Hepatocyte (in vitro differentiated cells): ENCODE measurements at regions not wholly inside any gene's neighbourhood (a gene's known extent, or its start where the extent isn't known, plus 50 kb on each side); places are given as distances from the start of the nearest gene placed in this dataset.
"Not testable (repeated sequence)": the region's sequence is repeated elsewhere in the genome, so short reads cannot be mapped to it uniquely, and the experiment has no call there.

Experiments used
- DNase-seq: peaks from one replicate; pipeline ENCODE4 v3.0.0-alpha.2; 2016; ENCODE audit warnings: low spot score
- H2AFZ ChIP-seq: fragments of 200-600 bp; sonication (generic); 2 replicates; pipeline ENCODE4 v1.6.0; 2016; ENCODE audit warnings: antibody characterized with exemption, mild to moderate bottlenecking
- H3K27ac ChIP-seq: fragments of 200-600 bp; sonication (generic); 2 replicates; pipeline ENCODE4 v1.5.1; 2016; ENCODE audit warnings: mild to moderate bottlenecking
- H3K27me3 ChIP-seq: fragments of 200-600 bp; sonication (generic); 2 replicates; pipeline ENCODE4 v1.6.1; 2016
- H3K36me3 ChIP-seq: fragments of 200-600 bp; sonication (generic); replicated peaks from 2 replicates; pipeline ENCODE4 v1.5.1; 2016; ENCODE audit warnings: low read depth; ENCODE audit not compliant: insufficient read depth
- H3K4me1 ChIP-seq: fragments of 200-600 bp; sonication (generic); 2 replicates; pipeline ENCODE4 v1.5.1; 2016; ENCODE audit warnings: mild to moderate bottlenecking, moderate library complexity; ENCODE audit not compliant: insufficient read depth
- H3K4me2 ChIP-seq: fragments of 200-600 bp; sonication (generic); 2 replicates; pipeline ENCODE4 v1.6.0; 2016
- H3K4me3 ChIP-seq: fragments of 200-600 bp; sonication (generic); 2 replicates; pipeline ENCODE4 v1.5.1; 2016; ENCODE audit warnings: mild to moderate bottlenecking
- H3K79me2 ChIP-seq: fragments of 200-600 bp; sonication (generic); 2 replicates; pipeline ENCODE4 v1.6.0; 2017; ENCODE audit warnings: mild to moderate bottlenecking
- H3K9me2 ChIP-seq: fragments of 200-600 bp; sonication (generic); replicated peaks from 2 replicates; pipeline ENCODE4 v1.6.0; 2017; ENCODE audit warnings: mild to moderate bottlenecking; ENCODE audit not compliant: insufficient read depth
- H3K9me3 ChIP-seq: fragments of 200-600 bp; sonication (generic); 2 replicates; pipeline ENCODE4 v1.5.1; 2016; ENCODE audit warnings: low read depth, mild to moderate bottlenecking
- H4K20me1 ChIP-seq: fragments of 200-600 bp; sonication (generic); 2 replicates; pipeline ENCODE4 v1.6.0; 2016; ENCODE audit warnings: mild to moderate bottlenecking; ENCODE audit not compliant: insufficient read depth, poor library complexity, severe bottlenecking
- EZH2 ChIP-seq: fragments of 200-600 bp; sonication (generic); IDR thresholded peaks from 2 replicates; pipeline ENCODE4 v1.6.1; 2016; ENCODE audit warnings: antibody characterized with exemption, mild to moderate bottlenecking, borderline replicate concordance
- EZH2phosphoT487 ChIP-seq: fragments of 200-600 bp; sonication (generic); IDR thresholded peaks from one replicate; pipeline ENCODE4 v1.6.1; 2018; ENCODE audit warnings: antibody characterized with exemption, mild to moderate bottlenecking, low read depth, moderate library complexity; ENCODE audit not compliant: unreplicated experiment, severe bottlenecking
- WGBS: methylation state at CpG from one replicate; pipeline ENCODE4 v1.1.6; 2016; ENCODE audit warnings: low lambda C conversion rate; ENCODE audit errors: missing lambda C conversion rate; 5-methylcytosine and 5-hydroxymethylcytosine counted together
- TF ChIP-seq, protein P1 (sequence below): fragments of 200-600 bp; sonication (generic); IDR thresholded peaks from 2 replicates; pipeline ENCODE4 v1.5.1; 2016; ENCODE audit warnings: antibody characterized with exemption, mild to moderate bottlenecking; ENCODE audit not compliant: poor library complexity

DNA sequence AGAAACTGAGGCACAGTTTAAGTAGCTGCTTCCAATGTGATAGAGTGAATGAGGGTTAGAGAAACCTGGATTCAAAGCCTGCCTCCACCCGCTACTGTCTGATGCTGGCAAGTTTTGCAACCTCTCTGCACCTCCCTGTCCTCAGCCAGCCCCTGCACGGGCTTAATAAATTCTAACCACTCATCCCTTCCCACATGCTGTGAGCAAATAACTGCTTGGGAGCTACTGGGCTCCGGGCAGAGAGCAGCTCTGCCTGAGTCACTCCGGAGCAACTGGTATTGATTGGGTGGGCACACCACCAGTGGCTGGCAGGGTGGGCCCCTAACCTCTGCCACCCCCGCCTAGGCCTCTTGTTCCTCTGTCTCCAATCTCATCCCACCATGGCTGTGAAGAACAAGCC, 104.3 kb upstream of the SYT13 start:
- no peaks in the 10 kb centered on the region for H4K20me1 ChIP-seq
- no peaks in the 10 kb centered on the region for H3K9me2 ChIP-seq
- no peaks in the 10 kb centered on the region for H3K27me3 ChIP-seq
- no peaks in the 10 kb centered on the region for H3K36me3 ChIP-seq
- TF ChIP-seq EZH2phosphoT487 (no peak), EZH2 (no peak)
- TF ChIP-seq, protein P1, sequence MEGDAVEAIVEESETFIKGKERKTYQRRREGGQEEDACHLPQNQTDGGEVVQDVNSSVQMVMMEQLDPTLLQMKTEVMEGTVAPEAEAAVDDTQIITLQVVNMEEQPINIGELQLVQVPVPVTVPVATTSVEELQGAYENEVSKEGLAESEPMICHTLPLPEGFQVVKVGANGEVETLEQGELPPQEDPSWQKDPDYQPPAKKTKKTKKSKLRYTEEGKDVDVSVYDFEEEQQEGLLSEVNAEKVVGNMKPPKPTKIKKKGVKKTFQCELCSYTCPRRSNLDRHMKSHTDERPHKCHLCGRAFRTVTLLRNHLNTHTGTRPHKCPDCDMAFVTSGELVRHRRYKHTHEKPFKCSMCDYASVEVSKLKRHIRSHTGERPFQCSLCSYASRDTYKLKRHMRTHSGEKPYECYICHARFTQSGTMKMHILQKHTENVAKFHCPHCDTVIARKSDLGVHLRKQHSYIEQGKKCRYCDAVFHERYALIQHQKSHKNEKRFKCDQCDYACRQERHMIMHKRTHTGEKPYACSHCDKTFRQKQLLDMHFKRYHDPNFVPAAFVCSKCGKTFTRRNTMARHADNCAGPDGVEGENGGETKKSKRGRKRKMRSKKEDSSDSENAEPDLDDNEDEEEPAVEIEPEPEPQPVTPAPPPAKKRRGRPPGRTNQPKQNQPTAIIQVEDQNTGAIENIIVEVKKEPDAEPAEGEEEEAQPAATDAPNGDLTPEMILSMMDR, result no peak
- 67% methylated on average over 5 of the region's 5 CpGs for WGBS
- H3K4me1 ChIP-seq, result peaks cover 4% of the 10 kb centered on the region
- H3K79me2 ChIP-seq, result no peaks in the 10 kb centered on the region
- no peak for DNase-seq
- no peak overlapping the region for H2AFZ ChIP-seq
- H3K9me3 ChIP-seq, result no peaks in the 10 kb centered on the region
- no peak overlapping the region for H3K27ac ChIP-seq
- no peak overlapping the region for H3K4me3 ChIP-seq
- no peak overlapping the region for H3K4me2 ChIP-seq

DNA sequence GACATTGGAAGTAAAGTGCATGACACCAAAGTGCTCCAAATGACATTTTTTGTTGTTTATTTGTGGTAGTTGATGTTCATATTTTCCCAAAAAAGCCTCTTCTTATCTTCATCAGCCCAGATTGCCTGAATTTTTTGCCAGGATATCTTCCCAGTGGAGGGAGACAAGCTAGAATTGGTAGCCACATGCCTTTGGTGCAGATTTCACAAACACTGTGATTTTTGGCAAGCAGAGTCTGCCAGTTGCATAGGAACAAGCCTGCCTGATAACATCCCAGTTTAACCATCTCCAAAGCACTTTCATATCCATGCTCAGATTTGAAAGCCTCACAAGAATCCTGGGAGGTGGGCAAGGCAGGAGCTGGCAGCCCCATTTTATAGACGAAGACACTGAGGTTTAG, 102.3 kb upstream of the SYT13 start:
- Histone ChIP-seq H2AFZ (no peak overlapping the region), H3K79me2 (no peaks in the 10 kb centered on the region), H3K9me2 (no peaks in the 10 kb centered on the region), H3K4me3 (no peak overlapping the region), H3K36me3 (no peaks in the 10 kb centered on the region), H3K27me3 (no peaks in the 10 kb centered on the region), H3K4me1 (peaks cover 4% of the 10 kb centered on the region), H3K27ac (no peak overlapping the region), H3K9me3 (no peaks in the 10 kb centered on the region), H4K20me1 (no peaks in the 10 kb centered on the region), H3K4me2 (no peak overlapping the region)
- 83% methylated on average over 1 of the region's 1 CpG for WGBS
- TF ChIP-seq, protein P1, result no peak
- TF ChIP-seq EZH2phosphoT487, result no peak
- no peak for TF ChIP-seq EZH2
- DNase-seq, result no peak

DNA sequence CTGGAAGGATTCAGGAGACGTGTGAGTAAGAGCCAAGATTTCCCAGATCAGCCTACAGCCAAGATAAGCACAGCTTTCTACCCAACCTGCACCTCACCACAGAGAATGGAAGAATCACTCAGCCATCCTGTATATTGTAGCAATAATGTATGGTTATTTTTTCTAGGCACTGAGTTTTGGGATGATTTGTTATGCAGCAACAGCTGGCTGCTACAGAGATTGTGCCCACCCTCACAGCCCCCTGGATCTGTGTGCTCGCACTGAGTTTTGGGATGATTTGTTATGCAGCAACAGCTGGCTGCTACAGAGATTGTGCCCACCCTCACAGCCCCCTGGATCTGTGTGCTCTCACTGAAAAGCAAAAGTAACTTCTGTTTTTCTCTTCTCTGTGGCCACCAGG, 101.7 kb upstream of the SYT13 start:
- H3K4me1 ChIP-seq, H3K36me3 ChIP-seq, H3K4me3 ChIP-seq, H2AFZ ChIP-seq, DNase-seq, H3K27me3 ChIP-seq, H3K9me3 ChIP-seq, H3K27ac ChIP-seq, H4K20me1 ChIP-seq, H3K9me2 ChIP-seq, H3K4me2 ChIP-seq, H3K79me2 ChIP-seq: not testable (repeated sequence)
- WGBS, result 88% methylated on average over 2 of the region's 2 CpGs

DNA sequence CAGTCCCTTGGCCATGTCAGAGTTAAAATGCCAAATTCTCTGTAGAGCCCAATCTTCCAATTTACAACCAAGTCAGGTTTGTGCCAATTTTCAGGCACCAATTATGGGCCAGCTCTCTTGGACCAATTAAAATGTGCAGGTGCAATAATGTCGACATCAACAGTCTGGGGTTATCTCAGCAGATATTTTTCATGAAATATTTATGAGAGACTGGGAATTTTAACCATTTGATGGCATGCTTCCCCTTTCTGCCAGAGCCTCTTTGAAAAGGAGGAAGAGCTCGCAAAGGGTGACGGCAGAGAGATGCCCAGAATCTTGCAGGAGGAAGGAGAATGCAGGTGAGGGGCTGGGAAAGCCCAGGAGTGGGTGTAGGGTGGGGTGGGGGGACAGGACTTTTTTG, 100.8 kb upstream of the SYT13 start:
- H3K27me3 ChIP-seq, result no peaks in the 10 kb centered on the region
- H3K79me2 ChIP-seq, result no peaks in the 10 kb centered on the region
- no peak overlapping the region for H3K4me3 ChIP-seq
- TF ChIP-seq, protein P1, result no peak
- no peak for TF ChIP-seq EZH2
- no peak for TF ChIP-seq EZH2phosphoT487
- no peaks in the 10 kb centered on the region for H3K9me2 ChIP-seq
- H3K4me1 ChIP-seq, result peaks cover 4% of the 10 kb centered on the region
- no peak for DNase-seq
- H3K27ac ChIP-seq, result no peak overlapping the region
- no peaks in the 10 kb centered on the region for H3K9me3 ChIP-seq
- H3K36me3 ChIP-seq, result no peaks in the 10 kb centered on the region
- no peak overlapping the region for H3K4me2 ChIP-seq
- no peaks in the 10 kb centered on the region for H4K20me1 ChIP-seq
- H2AFZ ChIP-seq, result no peak overlapping the region
- WGBS, result 69% methylated on average over 3 of the region's 3 CpGs
